GM19463 (cell line): ENCODE measurements at regions not wholly inside any gene's neighbourhood (a gene's known extent, or its start where the extent isn't known, plus 50 kb on each side); places are given as distances from the start of the nearest gene placed in this dataset.
"Not testable (repeated sequence)": the region's sequence is repeated elsewhere in the genome, so short reads cannot be mapped to it uniquely, and the experiment has no call there.

Experiments used
- ATAC-seq: cut with Tn5 transposase; IDR thresholded peaks from one replicate; pipeline ENCODE4 v1.9.1; 2021; ENCODE audit warnings: mild to moderate bottlenecking, moderate library complexity; ENCODE audit not compliant: unreplicated experiment

- no peak for ATAC-seq
These were observed 108.7 kb downstream of the SUCLA2 start for GRCh38 chr13:47892374-47892773.

- ATAC-seq = no peak
These were observed 110.8 kb downstream of the SUCLA2 start for GRCh38 chr13:47890146-47890814.

GRCh38 chr13:47886314-47886713 is 114.8 kb downstream of the SUCLA2 start:
- no peak for ATAC-seq

- ATAC-seq = no peak
These were observed 125.9 kb downstream of the SUCLA2 start for GRCh38 chr13:47875201-47875600.

- ATAC-seq = not testable (repeated sequence)
These were observed 127.1 kb downstream of the SUCLA2 start for GRCh38 chr13:47873987-47874386.

GRCh38 chr13:47873319-47873718 is 127.8 kb downstream of the SUCLA2 start:
- not testable (repeated sequence) for ATAC-seq

- ATAC-seq = peak; percentile 56
These were observed 131.3 kb downstream of the SUCLA2 start for GRCh38 chr13:47869776-47870175.

GRCh38 chr13:47865883-47866282 is 135.2 kb downstream of the SUCLA2 start:
- ATAC-seq = no peak

GRCh38 chr13:47862841-47863240 is 138.2 kb downstream of the SUCLA2 start:
- ATAC-seq = no peak

GRCh38 chr13:47859165-47859564 is 141.9 kb downstream of the SUCLA2 start:
- no peak for ATAC-seq

GRCh38 chr13:47858042-47859025 is 142.7 kb downstream of the SUCLA2 start:
- ATAC-seq = no peak

GRCh38 chr13:47853236-47853635 is 147.8 kb downstream of the SUCLA2 start:
- no peak for ATAC-seq

- no peak for ATAC-seq
These were observed 154.2 kb downstream of the SUCLA2 start for GRCh38 chr13:47846886-47847285.

GRCh38 chr13:47845981-47846380 is 155.1 kb downstream of the SUCLA2 start:
- no peak for ATAC-seq

GRCh38 chr13:47843005-47843404 is 158.1 kb downstream of the SUCLA2 start:
- peak; percentile 92 for ATAC-seq

GRCh38 chr13:47841151-47841550 is 159.9 kb downstream of the SUCLA2 start:
- no peak for ATAC-seq

GRCh38 chr13:47837906-47838305 is 163.2 kb downstream of the SUCLA2 start:
- ATAC-seq = no peak

- no peak for ATAC-seq
These were observed 163.8 kb downstream of the SUCLA2 start for GRCh38 chr13:47837104-47837880.

- no peak for ATAC-seq
These were observed 165.4 kb downstream of the SUCLA2 start for GRCh38 chr13:47835470-47836228.

- no peak for ATAC-seq
These were observed 168.6 kb downstream of the SUCLA2 start for GRCh38 chr13:47832458-47832972.
